ENCODE measurements at regions not wholly inside any gene's neighbourhood (a gene's known extent, or its start where the extent isn't known, plus 50 kb on each side); places are given as distances from the start of the nearest gene placed in this dataset.

- ChIA-PET POLR2A (ENCODE audit: partially characterized antibody) (interaction anchor here (0.8 to 4.8 kb wide), 7 partner anchors 11 to 943 kb away, joined by 3 to 24 read pairs (median 4); no protein-coding TSS in a partner anchor), CTCF (ENCODE audit: partially characterized antibody) (interaction anchor here (0.8 to 4.4 kb wide), 3 partner anchors 8 to 925 kb away, joined by 3 to 30 read pairs (median 5); no protein-coding TSS in a partner anchor)
- 88% methylated on average over 2 of the region's 2 CpGs; no CpG with 5 or more reads in 1 of the 2 experiments for WGBS, 2 experiments (ENCODE audit: extremely low coverage in 1 of 2, insufficient coverage in 1 of 2, insufficient read length in 1 of 2, insufficient replicate concordance in 2 of 2, low coverage in 1 of 2, low lambda C conversion rate in 2 of 2, missing lambda C conversion rate in 1 of 2)
- TF ChIP-seq NANOG (IDR thresholded peaks at IDR 0.05; ENCODE audit: insufficient read depth, low read depth, low read length, poor library complexity, severe bottlenecking), result no peak
- no peak for TF ChIP-seq KDM1A (IDR thresholded peaks at IDR 0.05; ENCODE audit: borderline replicate concordance, low read length)
- TF ChIP-seq SRF (IDR thresholded peaks at IDR 0.05; ENCODE audit: low read depth, low read length), result no peak
- TF ChIP-seq TEAD4 (IDR thresholded peaks at IDR 0.05; ENCODE audit: low read depth, low read length), result no peak
- no peak for TF ChIP-seq SUZ12 (IDR thresholded peaks at IDR 0.05; ENCODE audit: low read length)
- no peak for TF ChIP-seq SIX5 (IDR thresholded peaks at IDR 0.05; ENCODE audit: low read depth, low read length)
- TF ChIP-seq FOSL1 (IDR thresholded peaks at IDR 0.05; ENCODE audit: insufficient read depth, low read depth, low read length), result no peak
- no peak for TF ChIP-seq ATF3 (IDR thresholded peaks at IDR 0.05; ENCODE audit: insufficient read depth, low read depth, low read length)
- no peak for TF ChIP-seq CTBP2 (IDR thresholded peaks at IDR 0.05; ENCODE audit: borderline replicate concordance, insufficient read depth, insufficient read length, low read length)
- no peak for TF ChIP-seq PHF8 (conservative IDR thresholded peaks at IDR 0.05; ENCODE audit: low read depth, low read length)
- no peak for TF ChIP-seq CHD2 (IDR thresholded peaks at IDR 0.05; ENCODE audit: low read length)
- TF ChIP-seq MAX (IDR thresholded peaks at IDR 0.05), result 0 out of 2 replicates have a peak, but pooled peaks have one; percentile 8
- no peak for TF ChIP-seq ZNF274 (IDR thresholded peaks at IDR 0.05; ENCODE audit: borderline replicate concordance, extremely low read depth, low read length)
- no peak for TF ChIP-seq BCL11A (IDR thresholded peaks at IDR 0.05; ENCODE audit: low read depth in 2 of 2, low read length in 2 of 2)
These were observed 100.1 kb upstream of the MAP2 start for GRCh38 chr2:209323738-209324137.

More at GRCh38 chr2:209323738-209324137, 100.1 kb upstream of the MAP2 start:
- FAIRE-seq (no peak), DNase-seq (ENCODE audit: low read depth in 1 of 2, low spot score in 2 of 2) (no peak)
- Histone ChIP-seq H2BK120ac (replicated peaks; ENCODE audit: low read depth, low read length) (no peak overlapping the region), H3K23ac (ENCODE audit: insufficient read length) (no peak overlapping the region), H3K4me1 (replicated peaks in 1 of 4; ENCODE audit: control insufficient read depth in 3 of 4, insufficient read depth in 4 of 4, low read length in 3 of 4) (peaks cover 0 to 5% (median 3%) of the 10 kb centered on the region in 4 experiments; a peak in 5 of 7 replicates), H3K4ac (replicated peaks; ENCODE audit: insufficient read length, low read depth, low read length) (no peak overlapping the region), H3K27ac (ENCODE audit: low read depth, low read length) (no peak overlapping the region), H2AFZ (ENCODE audit: low read length) (no peak overlapping the region), H2BK15ac (ENCODE audit: low read length) (no peak overlapping the region), H3K18ac (ENCODE audit: extremely low read depth, low read length) (no peak overlapping the region), H4K20me1 (replicated peaks in 1 of 2; ENCODE audit: control insufficient read depth in 1 of 2, insufficient read depth in 2 of 2, low read length in 2 of 2) (no peaks in the 10 kb centered on the region), H3K79me1 (ENCODE audit: low read depth, low read length) (no peaks in the 10 kb centered on the region), H3K79me2 (ENCODE audit: control insufficient read depth in 1 of 2, insufficient read depth in 2 of 2, low read length in 2 of 2) (no peaks in the 10 kb centered on the region), H2BK20ac (ENCODE audit: low read length) (no peak overlapping the region), H4K8ac (ENCODE audit: extremely low read depth, insufficient read depth, low read length) (no peak overlapping the region), H3K36me3 (ENCODE audit: control insufficient read depth in 2 of 4, insufficient read depth in 4 of 4, low read length in 3 of 4) (no peaks in the 10 kb centered on the region), H2AK5ac (ENCODE audit: low read depth, low read length) (no peak overlapping the region), H3K14ac (ENCODE audit: insufficient read length) (no peak overlapping the region), H3K9me3 (ENCODE audit: insufficient read depth in 2 of 2, low read depth in 1 of 2, low read length in 1 of 2) (no peaks in the 10 kb centered on the region; a peak in 1 of 4 replicates), H3K4me2 (ENCODE audit: insufficient read depth in 1 of 2, low read depth in 2 of 2, low read length in 2 of 2) (no peak overlapping the region), H3K27me3 (replicated peaks in 1 of 4; ENCODE audit: control insufficient read depth in 3 of 4, extremely low read depth in 1 of 4, insufficient read depth in 3 of 4, low read length in 3 of 4) (no peaks in the 10 kb centered on the region), H3K9ac (replicated peaks in 1 of 4; ENCODE audit: extremely low read depth in 1 of 4, low read depth in 3 of 4, low read length in 3 of 4) (no peak overlapping the region), H2BK5ac (ENCODE audit: low read depth, low read length) (no peak overlapping the region), H4K91ac (replicated peaks; ENCODE audit: insufficient read length, low read length) (no peak overlapping the region), H4K5ac (ENCODE audit: insufficient read length, low read depth, low read length) (no peak overlapping the region), H3K23me2 (ENCODE audit: low read depth, low read length) (no peaks in the 10 kb centered on the region; the same call in 1 of the 2 replicates), H3K56ac (replicated peaks; ENCODE audit: insufficient read length, low read depth, low read length) (no peak overlapping the region), H3K4me3 (ENCODE audit: extremely low read depth in 1 of 4, insufficient read depth in 2 of 4, low read depth in 3 of 4, low read length in 4 of 4) (no peak overlapping the region), H2BK12ac (ENCODE audit: low read depth, low read length) (no peak overlapping the region)
